Gastroesophageal sphincter (tissue), 3 donors: ENCODE measurements at regions not wholly inside any gene's neighbourhood (a gene's known extent, or its start where the extent isn't known, plus 50 kb on each side); places are given as distances from the start of the nearest gene placed in this dataset.

Experiments used
- CTCF ChIP-seq, 4 experiments: fragments of 200-600 bp in 2 of 4; fragments of 450-650 bp in 2 of 4; sonication (generic) in 1 of 4; IDR thresholded peaks; one replicate each; pipeline ENCODE4 v1.5.1; 2017 to 2019; ENCODE audit warnings: antibody characterized with exemption in 4 of 4, mild to moderate bottlenecking in 2 of 4, moderate library complexity in 2 of 4
- POLR2A ChIP-seq, 2 donors: fragments of 450-650 bp; IDR thresholded peaks; one replicate each; pipeline ENCODE4 v1.6.1; 2017; ENCODE audit warnings: antibody characterized with exemption in 2 of 2, mild to moderate bottlenecking in 2 of 2, moderate library complexity in 1 of 2
- POLR2AphosphoS5 ChIP-seq: sonication (generic); formaldehyde crosslinking; IDR thresholded peaks from one replicate; pipeline ENCODE4 v1.6.1; 2017; ENCODE audit warnings: antibody characterized with exemption

GRCh38 chr15:70178335-70179084 is 80.8 kb upstream of the TLE3 start:
- TF ChIP-seq CTCF (IDR thresholded peaks at IDR 0.05), result no peak
- TF ChIP-seq POLR2A (IDR thresholded peaks at IDR 0.05), result no peak
- TF ChIP-seq POLR2AphosphoS5, result no peak
